Chondrocyte (in vitro differentiated cells): ENCODE measurements at regions not wholly inside any gene's neighbourhood (a gene's known extent, or its start where the extent isn't known, plus 50 kb on each side); places are given as distances from the start of the nearest gene placed in this dataset.
"Not testable (repeated sequence)": the region's sequence is repeated elsewhere in the genome, so short reads cannot be mapped to it uniquely, and the experiment has no call there.

Source experiments
- DNase-seq: peaks from one replicate; pipeline ENCODE4 v3.0.0; 2021; ENCODE audit warnings: mixed read lengths, low spot score
- H3K27ac Mint-ChIP-seq: one replicate; pipeline ENCODE4 v1.8.0; 2021; ENCODE audit warnings: mild to moderate bottlenecking, moderate library complexity, mixed read lengths; ENCODE audit not compliant: unreplicated experiment
- H3K27me3 Mint-ChIP-seq: 2 replicates; pipeline ENCODE4 v1.8.0; 2021; ENCODE audit warnings: low read depth, mixed read lengths
- H3K36me3 Mint-ChIP-seq: 2 replicates; pipeline ENCODE4 v1.8.0; 2021; ENCODE audit warnings: low read depth, mixed read lengths
- H3K4me1 Mint-ChIP-seq: 2 replicates; pipeline ENCODE4 v1.8.0; 2021; ENCODE audit warnings: low read depth, mild to moderate bottlenecking, mixed read lengths
- H3K4me3 Mint-ChIP-seq: one replicate; pipeline ENCODE4 v1.8.0; 2021; ENCODE audit warnings: mild to moderate bottlenecking, moderate library complexity, mixed read lengths; ENCODE audit not compliant: unreplicated experiment
- H3K9me3 Mint-ChIP-seq: 2 replicates; pipeline ENCODE4 v1.8.0; 2021; ENCODE audit warnings: low read depth, mixed read lengths
- CTCF ChIP-seq: fragments of 200-600 bp; sonication (generic); IDR thresholded peaks from 2 replicates; pipeline ENCODE4 v1.5.0; 2021; ENCODE audit warnings: antibody characterized with exemption, mild to moderate bottlenecking, moderate library complexity

GRCh38 chr4:102210806-102211205 lies 134.5 kb downstream of the SLC39A8 start:
- not testable (repeated sequence) for H3K4me1 Mint-ChIP-seq, H3K4me3 Mint-ChIP-seq, H3K36me3 Mint-ChIP-seq, H3K27me3 Mint-ChIP-seq, H3K9me3 Mint-ChIP-seq, H3K27ac Mint-ChIP-seq, DNase-seq

DNA sequence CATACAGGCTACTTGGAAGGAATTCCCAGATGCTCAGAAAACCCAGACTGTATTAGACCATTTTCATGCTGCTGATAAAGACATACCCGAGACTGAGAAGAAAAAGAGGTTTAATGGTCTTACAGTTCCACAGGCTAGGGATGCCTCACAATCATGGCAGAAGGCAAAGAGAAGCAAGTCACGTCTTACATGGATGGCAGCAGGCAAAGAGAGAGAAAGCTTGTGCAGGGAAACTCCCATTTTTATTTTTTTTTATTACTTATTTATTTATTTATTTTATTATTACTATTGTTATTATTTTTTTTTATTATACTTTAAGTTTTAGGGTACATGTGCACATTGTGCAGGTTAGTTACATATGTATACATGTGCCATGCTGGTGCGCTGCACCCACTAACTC lies 140.6 kb downstream of the SLC39A8 start:
- H3K36me3 Mint-ChIP-seq, H3K27ac Mint-ChIP-seq, H3K9me3 Mint-ChIP-seq, H3K27me3 Mint-ChIP-seq, H3K4me3 Mint-ChIP-seq, DNase-seq, H3K4me1 Mint-ChIP-seq: not testable (repeated sequence)

DNA sequence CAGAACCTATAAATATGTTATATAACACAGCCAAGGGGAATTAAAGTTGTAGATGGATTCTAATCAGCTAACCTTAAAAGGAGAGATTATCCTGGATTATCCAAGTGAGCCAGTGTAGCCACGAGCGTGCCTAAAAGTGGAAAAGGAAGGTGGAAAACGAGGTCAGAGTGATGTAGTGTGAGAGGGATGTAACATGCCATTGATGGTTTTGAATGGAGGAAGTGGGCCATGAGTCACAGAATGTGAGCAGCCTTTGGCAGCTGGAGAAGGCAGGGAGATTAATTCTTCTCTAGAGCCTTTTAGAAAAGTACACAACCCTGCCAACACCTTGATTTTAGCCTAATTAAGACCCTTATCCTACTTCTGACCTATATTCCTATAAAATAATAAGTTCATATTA lies 149.1 kb downstream of the SLC39A8 start:
- Mint-ChIP-seq H3K9me3 (no peaks in the 10 kb centered on the region), H3K27me3 (no peaks in the 10 kb centered on the region), H3K27ac (no peak overlapping the region), H3K4me3 (no peak overlapping the region), H3K36me3 (no peaks in the 10 kb centered on the region), H3K4me1 (no peaks in the 10 kb centered on the region)
- no peak for DNase-seq
- TF ChIP-seq CTCF = no peak

GRCh38 chr4:102193145-102193544 lies 152.1 kb downstream of the SLC39A8 start:
- Mint-ChIP-seq H3K27me3 (no peaks in the 10 kb centered on the region), H3K36me3 (no peaks in the 10 kb centered on the region), H3K9me3 (no peaks in the 10 kb centered on the region), H3K27ac (no peak overlapping the region), H3K4me1 (no peaks in the 10 kb centered on the region), H3K4me3 (no peak overlapping the region)
- DNase-seq = no peak
- no peak for TF ChIP-seq CTCF

- Mint-ChIP-seq H3K27ac (no peak overlapping the region), H3K9me3 (peaks cover 2% of the 10 kb centered on the region), H3K36me3 (no peaks in the 10 kb centered on the region), H3K4me1 (peaks cover 6% of the 10 kb centered on the region), H3K27me3 (no peaks in the 10 kb centered on the region), H3K4me3 (no peak overlapping the region)
- no peak for TF ChIP-seq CTCF
- DNase-seq = no peak
Observed at GRCh38 chr4:102180046-102180445, 165.2 kb downstream of the SLC39A8 start.

DNA sequence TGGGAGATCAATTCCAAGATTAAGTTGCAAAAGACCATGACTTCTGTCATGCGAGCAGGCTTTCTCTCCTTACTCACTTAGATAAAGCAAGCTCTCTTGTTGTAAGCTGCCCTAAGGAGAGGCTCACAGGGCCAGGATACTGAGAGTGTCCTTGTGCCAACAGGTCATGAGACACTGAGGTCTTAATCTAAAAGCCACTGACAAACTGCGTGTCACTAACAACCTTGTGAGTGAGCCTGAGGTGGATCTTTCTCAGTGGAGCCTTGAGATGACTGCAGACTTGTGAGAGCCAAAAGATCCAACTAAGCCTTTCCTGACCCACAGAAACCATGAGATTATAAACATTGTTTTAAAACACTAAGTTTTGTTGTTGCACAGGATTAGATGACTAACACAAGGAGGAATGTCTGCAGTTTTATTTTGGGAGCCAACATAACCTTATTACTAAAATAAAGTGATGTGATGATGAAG lies 170.5 kb downstream of the SLC39A8 start:
- no peak for DNase-seq
- H3K27ac Mint-ChIP-seq = peak overlapping the region; percentile 76
- H3K4me1 Mint-ChIP-seq = peaks cover 11% of the 10 kb centered on the region

More for the DNA sequence above, 170.5 kb downstream of the SLC39A8 start:
- Mint-ChIP-seq H3K9me3 (no peaks in the 10 kb centered on the region), H3K27me3 (no peaks in the 10 kb centered on the region), H3K4me3 (no peak overlapping the region), H3K36me3 (no peaks in the 10 kb centered on the region)
- TF ChIP-seq CTCF = no peak
